Type B pancreatic cell (in vitro differentiated cells): ENCODE measurements at regions not wholly inside any gene's neighbourhood (a gene's known extent, or its start where the extent isn't known, plus 50 kb on each side); places are given as distances from the start of the nearest gene placed in this dataset.

Experiments
- DNase-seq: peaks from one replicate; pipeline ENCODE4 v3.0.0; 2021; ENCODE audit warnings: mixed read lengths; ENCODE audit not compliant: unreplicated experiment; ENCODE audit errors: extremely low spot score
- H3K27ac Mint-ChIP-seq: 2 replicates; pipeline ENCODE4 v1.8.0; 2021; ENCODE audit warnings: mild to moderate bottlenecking, mixed read lengths
- H3K27me3 Mint-ChIP-seq: 2 replicates; pipeline ENCODE4 v1.8.0; 2021; ENCODE audit warnings: mixed read lengths
- H3K36me3 Mint-ChIP-seq: 2 replicates; pipeline ENCODE4 v1.8.0; 2021; ENCODE audit warnings: mixed read lengths
- H3K4me1 Mint-ChIP-seq: one replicate; pipeline ENCODE4 v1.8.0; 2021; ENCODE audit warnings: mixed read lengths; ENCODE audit not compliant: unreplicated experiment
- H3K4me3 Mint-ChIP-seq: 2 replicates; pipeline ENCODE4 v1.8.0; 2021; ENCODE audit warnings: mild to moderate bottlenecking, mixed read lengths
- H3K9me3 Mint-ChIP-seq: 2 replicates; pipeline ENCODE4 v1.8.0; 2021; ENCODE audit warnings: mixed read lengths
- CTCF ChIP-seq: fragments of 200-600 bp; sonication (generic); conservative IDR thresholded peaks from 2 replicates; pipeline ENCODE4 v1.5.0; 2021; ENCODE audit warnings: antibody characterized with exemption, mild to moderate bottlenecking

- H3K9me3 Mint-ChIP-seq, result peaks cover 6% of the 10 kb centered on the region
- no peak for DNase-seq
- H3K4me3 Mint-ChIP-seq, result no peak overlapping the region
- no peak for TF ChIP-seq CTCF
- H3K27me3 Mint-ChIP-seq, result no peaks in the 10 kb centered on the region
- no peaks in the 10 kb centered on the region for H3K36me3 Mint-ChIP-seq
- peaks cover 23% of the 10 kb centered on the region for H3K4me1 Mint-ChIP-seq
- no peak overlapping the region for H3K27ac Mint-ChIP-seq
Measured at GRCh38 chr18:6629635-6630140, 99.8 kb upstream of the ARHGAP28 start.

GRCh38 chr18:6633310-6633709 lies 96.2 kb upstream of the ARHGAP28 start:
- peaks cover 6% of the 10 kb centered on the region for H3K9me3 Mint-ChIP-seq
- no peak overlapping the region for H3K4me3 Mint-ChIP-seq
- H3K27me3 Mint-ChIP-seq, result no peaks in the 10 kb centered on the region
- peaks cover 11% of the 10 kb centered on the region for H3K4me1 Mint-ChIP-seq
- H3K27ac Mint-ChIP-seq, result no peak overlapping the region
- no peak for DNase-seq
- TF ChIP-seq CTCF, result no peak
- H3K36me3 Mint-ChIP-seq, result no peaks in the 10 kb centered on the region

GRCh38 chr18:6636091-6636490 lies 93.4 kb upstream of the ARHGAP28 start:
- Mint-ChIP-seq H3K9me3 (peaks cover 6% of the 10 kb centered on the region), H3K4me3 (no peak overlapping the region), H3K36me3 (no peaks in the 10 kb centered on the region), H3K4me1 (peaks cover 11% of the 10 kb centered on the region), H3K27me3 (no peaks in the 10 kb centered on the region), H3K27ac (no peak overlapping the region)
- TF ChIP-seq CTCF, result no peak
- DNase-seq, result no peak

- Mint-ChIP-seq H3K9me3 (no peaks in the 10 kb centered on the region), H3K4me3 (no peak overlapping the region), H3K4me1 (peaks cover 6% of the 10 kb centered on the region), H3K36me3 (no peaks in the 10 kb centered on the region), H3K27me3 (peaks cover 4% of the 10 kb centered on the region), H3K27ac (no peak overlapping the region)
- TF ChIP-seq CTCF, result no peak
- DNase-seq, result no peak
Measured at GRCh38 chr18:6638447-6638846, 91.1 kb upstream of the ARHGAP28 start.

- TF ChIP-seq CTCF, result no peak
- H3K9me3 Mint-ChIP-seq, result no peaks in the 10 kb centered on the region
- H3K36me3 Mint-ChIP-seq, result no peaks in the 10 kb centered on the region
- no peak overlapping the region for H3K27ac Mint-ChIP-seq
- H3K4me3 Mint-ChIP-seq, result no peak overlapping the region
- no peak for DNase-seq
- peaks cover 4% of the 10 kb centered on the region for H3K27me3 Mint-ChIP-seq
- peaks cover 2% of the 10 kb centered on the region for H3K4me1 Mint-ChIP-seq
Measured at GRCh38 chr18:6639305-6639704, 90.2 kb upstream of the ARHGAP28 start.
